OCI-LY1 (cell line): ENCODE measurements at regions not wholly inside any gene's neighbourhood (a gene's known extent, or its start where the extent isn't known, plus 50 kb on each side); places are given as distances from the start of the nearest gene placed in this dataset.

Experiments
- H2AFZ ChIP-seq: fragments of 200-600 bp; sonication (generic), shearing (Covaris generic); 2 replicates; pipeline ENCODE4 v1.6.0; 2014; ENCODE audit warnings: antibody characterized with exemption, mild to moderate bottlenecking, low read length
- H3F3A ChIP-seq: fragments of 200-600 bp; sonication (generic), shearing (Covaris generic); 2 replicates; pipeline ENCODE4 v1.6.0; 2014; ENCODE audit warnings: mild to moderate bottlenecking, antibody characterized with exemption, low read length, moderate library complexity; ENCODE audit not compliant: insufficient read depth
- H3K27ac ChIP-seq: fragments of 200-600 bp; sonication (generic); 2 replicates; pipeline ENCODE4 v1.5.1; 2014; ENCODE audit warnings: low read length, mixed run types, mild to moderate bottlenecking, low read depth; ENCODE audit not compliant: poor library complexity, severe bottlenecking
- H3K27me3 ChIP-seq: fragments of 200-600 bp; sonication (generic); 2 replicates; pipeline ENCODE4 v1.6.0; 2014; ENCODE audit warnings: antibody characterized with exemption, mild to moderate bottlenecking, low read length, moderate library complexity; ENCODE audit not compliant: insufficient read depth
- H3K36me3 ChIP-seq: fragments of 200-600 bp; sonication (generic); 2 replicates; pipeline ENCODE4 v1.6.1; 2014; ENCODE audit warnings: mild to moderate bottlenecking, antibody characterized with exemption, low read length, moderate library complexity, mixed read lengths; ENCODE audit not compliant: insufficient read depth
- H3K4me1 ChIP-seq: fragments of 200-600 bp; sonication (generic); 2 replicates; pipeline ENCODE4 v1.5.1; 2014; ENCODE audit warnings: mild to moderate bottlenecking, low read length, moderate library complexity; ENCODE audit not compliant: insufficient read depth, severe bottlenecking
- H3K4me2 ChIP-seq: fragments of 200-600 bp; sonication (generic), shearing (Covaris generic); 2 replicates; pipeline ENCODE4 v1.6.1; 2014; ENCODE audit warnings: low read length
- H3K4me3 ChIP-seq: fragments of 200-600 bp; sonication (generic); 2 replicates; pipeline ENCODE4 v1.5.1; 2014; ENCODE audit warnings: low read length, low read depth, mild to moderate bottlenecking, mixed read lengths; ENCODE audit not compliant: poor library complexity, severe bottlenecking
- H3K79me2 ChIP-seq: fragments of 200-600 bp; shearing (Covaris generic); 2 replicates; pipeline ENCODE4 v1.6.1; 2016; ENCODE audit warnings: mixed run types, low read length, mixed read lengths; ENCODE audit not compliant: insufficient read depth
- H3K9ac ChIP-seq: fragments of 200-600 bp; sonication (generic), shearing (Covaris generic); 2 replicates; pipeline ENCODE4 v1.6.1; 2014; ENCODE audit warnings: mild to moderate bottlenecking, low read length, mixed read lengths
- H3K9me2 ChIP-seq: fragments of 200-600 bp; sonication (generic), shearing (Covaris generic); 2 replicates; pipeline ENCODE4 v1.6.1; 2014; ENCODE audit warnings: low read depth, mild to moderate bottlenecking, low read length, mixed read lengths
- H3K9me3 ChIP-seq: fragments of 200-600 bp; shearing (Covaris generic); 2 replicates; pipeline ENCODE4 v1.6.1; 2014; ENCODE audit warnings: low read length, mixed read lengths
- H4K20me1 ChIP-seq: fragments of 200-600 bp; sonication (generic), shearing (Covaris generic); 2 replicates; pipeline ENCODE4 v1.6.0; 2016; ENCODE audit warnings: mild to moderate bottlenecking, low read length; ENCODE audit not compliant: insufficient read depth
- CTCF ChIP-seq: fragments of 200-600 bp; sonication (generic), shearing (Covaris generic); IDR thresholded peaks from 2 replicates; pipeline ENCODE4 v1.5.1; 2017; ENCODE audit warnings: mild to moderate bottlenecking, antibody characterized with exemption, low read length, moderate library complexity, mixed read lengths
- EZH2 ChIP-seq: fragments of 200-600 bp; sonication (generic), shearing (Covaris generic); IDR thresholded peaks from 2 replicates; pipeline ENCODE4 v1.8.0; 2017; ENCODE audit warnings: borderline replicate concordance, mixed run types, mild to moderate bottlenecking, antibody characterized with exemption, low read length, moderate library complexity, mixed read lengths

DNA sequence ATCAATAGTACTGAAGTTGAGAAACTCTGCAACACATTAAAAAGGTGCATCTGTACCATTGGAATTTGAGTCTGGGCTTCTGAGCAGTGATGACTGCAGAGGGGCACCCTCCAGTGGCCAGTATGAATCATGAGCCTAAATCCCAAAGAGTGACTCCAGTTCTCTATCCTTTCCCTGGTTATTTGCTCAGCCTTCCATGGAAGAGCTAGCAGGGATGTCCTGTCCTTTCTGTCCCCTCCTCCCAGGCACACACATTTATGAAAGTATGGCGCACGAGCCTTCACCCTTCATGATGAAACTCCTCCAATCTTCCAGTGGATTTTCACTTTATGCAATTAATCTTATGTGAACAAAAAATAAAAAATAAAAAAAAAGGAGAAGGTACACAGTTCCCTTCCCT lies 81.0 kb downstream of the ESM1 start:
- Histone ChIP-seq H3K9me3 (no peaks in the 10 kb centered on the region), H3K9me2 (no peaks in the 10 kb centered on the region), H3K27ac (no peak overlapping the region), H3K36me3 (no peaks in the 10 kb centered on the region), H3K9ac (no peak overlapping the region), H3K27me3 (no peaks in the 10 kb centered on the region), H3K79me2 (no peaks in the 10 kb centered on the region), H4K20me1 (no peaks in the 10 kb centered on the region), H3K4me1 (no peaks in the 10 kb centered on the region), H3F3A (no peaks in the 10 kb centered on the region), H3K4me3 (no peak overlapping the region), H2AFZ (no peak overlapping the region), H3K4me2 (no peak overlapping the region)
- TF ChIP-seq CTCF (peak; percentile 18; the same call in 1 of the 2 replicates), EZH2 (no peak)

DNA sequence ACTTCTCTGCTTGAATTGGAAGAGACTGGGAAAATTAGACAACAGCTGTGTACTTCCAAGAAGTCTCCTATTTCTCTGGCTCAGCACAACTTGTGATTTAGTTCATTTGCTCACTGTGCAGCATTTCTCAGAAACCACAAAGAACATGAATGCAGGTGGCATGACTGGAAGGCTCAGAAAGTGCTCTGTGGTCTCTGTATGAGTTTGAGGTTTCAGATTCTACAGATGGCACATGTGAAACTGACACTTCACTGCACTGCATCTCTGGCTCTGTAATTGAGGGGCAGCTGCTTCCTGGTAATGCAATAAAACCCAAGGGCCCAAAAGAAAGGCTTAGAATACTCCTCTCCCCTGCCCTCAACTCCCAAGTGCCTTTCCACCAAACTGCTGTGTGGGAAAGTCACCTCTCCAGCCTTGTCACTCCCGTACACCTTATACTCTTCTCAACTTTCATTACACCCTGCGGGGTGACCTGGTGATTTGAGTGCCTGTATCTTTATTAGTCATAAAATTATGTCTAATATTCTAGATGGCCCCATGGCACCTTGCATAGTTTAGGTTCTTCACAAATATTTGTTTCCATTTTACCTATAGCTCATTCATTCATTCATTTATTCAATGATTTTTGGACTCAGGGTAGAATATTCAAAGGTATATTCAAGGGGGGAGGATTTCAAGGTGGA lies 82.5 kb downstream of the ESM1 start:
- no peak overlapping the region for H3K4me2 ChIP-seq
- H3K4me3 ChIP-seq, result no peak overlapping the region
- H3K27ac ChIP-seq, result no peak overlapping the region

DNA sequence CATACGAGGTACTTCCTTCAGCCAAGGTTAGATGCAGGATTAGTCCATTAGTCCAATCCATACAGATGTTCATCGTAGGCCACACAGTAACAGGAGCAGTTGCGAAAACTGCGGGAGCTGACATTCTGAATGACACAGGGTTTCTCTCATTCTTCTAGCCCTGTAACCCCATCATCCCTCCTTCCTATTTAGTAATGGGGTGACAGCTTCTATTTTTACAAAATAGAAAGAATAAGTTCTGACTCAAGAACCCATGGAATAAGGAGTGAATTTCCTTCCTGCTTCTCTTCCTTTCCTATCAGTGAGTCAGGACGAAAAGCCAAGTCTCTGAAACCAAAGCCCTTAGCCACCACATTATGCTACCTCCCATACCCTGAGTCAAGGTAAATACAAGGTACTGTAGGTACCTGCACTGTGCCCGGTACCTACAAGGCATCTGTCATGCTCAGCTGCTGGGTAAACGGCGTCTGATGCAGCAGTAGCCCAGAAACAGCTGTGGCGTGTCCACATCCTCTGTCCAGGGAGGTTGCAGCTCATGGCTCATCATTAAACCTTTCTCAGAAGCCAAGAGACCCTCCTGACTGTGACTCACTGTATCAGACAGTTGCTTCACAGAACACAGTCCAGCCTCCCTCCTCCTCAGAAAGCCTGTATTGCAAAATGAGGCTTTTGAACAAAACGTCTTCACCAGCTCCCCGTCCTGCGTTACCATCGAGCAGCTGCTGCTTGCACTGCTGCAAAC lies 84.2 kb downstream of the ESM1 start:
- H3K4me2 ChIP-seq, result no peak overlapping the region
- H2AFZ ChIP-seq, result no peak overlapping the region
- H3K9me3 ChIP-seq, result no peaks in the 10 kb centered on the region
- no peaks in the 10 kb centered on the region for H3K27me3 ChIP-seq
- H3K27ac ChIP-seq, result no peak overlapping the region
- no peak overlapping the region for H3K9ac ChIP-seq
- H3K79me2 ChIP-seq, result no peaks in the 10 kb centered on the region
- no peaks in the 10 kb centered on the region for H4K20me1 ChIP-seq
- no peak for TF ChIP-seq EZH2
- TF ChIP-seq CTCF, result no peak
- H3K9me2 ChIP-seq, result no peaks in the 10 kb centered on the region
- H3K4me1 ChIP-seq, result no peaks in the 10 kb centered on the region
- H3K36me3 ChIP-seq, result no peaks in the 10 kb centered on the region
- no peak overlapping the region for H3K4me3 ChIP-seq
- no peaks in the 10 kb centered on the region for H3F3A ChIP-seq

More for the DNA sequence above, 82.5 kb downstream of the ESM1 start:
- Histone ChIP-seq H3K9ac (no peak overlapping the region), H2AFZ (no peak overlapping the region), H3K79me2 (no peaks in the 10 kb centered on the region), H3K9me3 (no peaks in the 10 kb centered on the region), H3F3A (no peaks in the 10 kb centered on the region), H3K9me2 (no peaks in the 10 kb centered on the region), H3K4me1 (no peaks in the 10 kb centered on the region), H4K20me1 (no peaks in the 10 kb centered on the region), H3K27me3 (no peaks in the 10 kb centered on the region), H3K36me3 (no peaks in the 10 kb centered on the region)
- TF ChIP-seq CTCF (no peak), EZH2 (no peak)
